Tibial artery (tissue), 4 donors: ENCODE measurements at regions not wholly inside any gene's neighbourhood (a gene's known extent, or its start where the extent isn't known, plus 50 kb on each side); places are given as distances from the start of the nearest gene placed in this dataset.
"Not testable (repeated sequence)": the region's sequence is repeated elsewhere in the genome, so short reads cannot be mapped to it uniquely, and the experiment has no call there.

Source experiments
- DNase-seq, 2 donors: peaks; one replicate each; pipeline ENCODE4 v3.0.0-alpha.2; 2019
- H3K27ac ChIP-seq, 2 donors: fragments of 200-600 bp; sonication (generic) in 1 of 2; 1 replicate in 1 of 2; 2 replicates in 1 of 2; pipeline ENCODE4 v1.5.1; 2018 to 2019; ENCODE audit warnings: mild to moderate bottlenecking in 1 of 2
- H3K27me3 ChIP-seq, 2 donors: fragments of 200-600 bp; sonication (generic) in 1 of 2; one replicate each; pipeline versions ENCODE4 v1.5.1 to v1.6.0; 2016 to 2019
- H3K36me3 ChIP-seq, 3 donors: fragments of 200-600 bp; sonication (generic) in 2 of 3; one replicate each; pipeline ENCODE4 v1.5.1; 2016 to 2019; ENCODE audit warnings: mild to moderate bottlenecking in 2 of 3
- H3K4me1 ChIP-seq, 4 donors: fragments of 200-600 bp; sonication (generic) in 2 of 4; 1 replicate in 3 of 4; 2 replicates in 1 of 4; pipeline ENCODE4 v1.5.1; 2016 to 2019
- H3K4me3 ChIP-seq, 2 donors: fragments of 200-600 bp; sonication (generic) in 1 of 2; 1 replicate in 1 of 2; 2 replicates in 1 of 2; pipeline ENCODE4 v1.5.1; 2018 to 2019; ENCODE audit warnings: mild to moderate bottlenecking in 2 of 2
- H3K9me3 ChIP-seq, 3 donors: fragments of 200-600 bp; sonication (generic) in 1 of 3; one replicate each; pipeline ENCODE4 v1.5.1; 2016 to 2019
- intact Hi-C: fragments of 100-400 bp; cut with DNase I; formaldehyde crosslinking; loops from one replicate; pipeline ENCODE4 v1.15.0; 2023; ENCODE audit warnings: low total_unique reads

DNA sequence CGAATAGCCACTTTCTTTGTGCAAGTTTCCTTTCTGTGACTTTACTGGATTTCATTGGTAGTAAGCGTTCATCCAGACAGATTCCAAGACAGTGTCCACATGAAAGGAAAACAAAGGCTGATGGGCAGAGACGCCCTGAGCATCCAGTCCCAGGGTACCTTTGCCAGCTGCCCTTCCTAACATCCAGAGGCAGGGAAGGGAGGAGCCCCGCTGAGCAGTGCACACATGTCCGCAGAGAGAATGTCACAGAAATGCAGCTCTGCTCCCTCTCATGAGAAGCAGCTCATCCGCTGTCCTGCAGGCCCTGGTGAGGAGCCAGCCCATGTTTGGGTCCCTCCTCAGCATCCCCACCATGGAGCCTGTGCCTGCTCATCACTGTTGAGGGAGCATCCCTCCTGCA is 197.4 kb upstream of the POTEB2 start:
- H3K9me3 ChIP-seq, intact Hi-C loops, H3K4me1 ChIP-seq, H3K36me3 ChIP-seq, H3K27me3 ChIP-seq, DNase-seq, H3K4me3 ChIP-seq, H3K27ac ChIP-seq: not testable (repeated sequence)

DNA sequence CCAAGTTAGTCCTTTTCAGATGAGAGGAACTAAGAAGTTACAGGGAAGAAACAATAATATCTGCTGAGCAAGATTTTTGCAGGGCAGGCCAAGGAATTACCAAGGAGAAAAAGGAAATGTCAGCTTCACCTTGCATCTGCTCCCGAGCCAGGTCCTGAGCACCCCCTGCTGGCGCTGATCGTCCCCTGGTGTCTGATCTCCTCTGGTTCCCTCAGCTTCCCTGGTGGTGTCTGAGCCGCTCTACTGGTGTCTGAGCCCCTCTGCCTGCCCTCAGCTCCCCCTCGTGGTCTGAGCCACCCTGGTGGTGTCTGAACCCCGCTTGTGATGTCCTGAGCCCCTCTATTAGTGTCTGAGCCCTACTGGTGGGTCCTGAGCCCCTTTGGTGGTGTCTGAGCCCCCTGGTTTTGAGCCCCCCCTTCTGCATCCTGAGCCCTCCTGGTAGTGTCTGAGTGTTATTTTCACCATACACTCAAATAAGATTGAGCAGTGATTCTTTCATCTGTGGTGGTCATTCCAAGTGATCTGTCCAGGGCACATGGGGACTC is 196.6 kb upstream of the POTEB2 start:
- H3K4me3 ChIP-seq, H3K36me3 ChIP-seq, DNase-seq, H3K9me3 ChIP-seq, intact Hi-C loops, H3K27me3 ChIP-seq, H3K27ac ChIP-seq, H3K4me1 ChIP-seq: not testable (repeated sequence)

DNA sequence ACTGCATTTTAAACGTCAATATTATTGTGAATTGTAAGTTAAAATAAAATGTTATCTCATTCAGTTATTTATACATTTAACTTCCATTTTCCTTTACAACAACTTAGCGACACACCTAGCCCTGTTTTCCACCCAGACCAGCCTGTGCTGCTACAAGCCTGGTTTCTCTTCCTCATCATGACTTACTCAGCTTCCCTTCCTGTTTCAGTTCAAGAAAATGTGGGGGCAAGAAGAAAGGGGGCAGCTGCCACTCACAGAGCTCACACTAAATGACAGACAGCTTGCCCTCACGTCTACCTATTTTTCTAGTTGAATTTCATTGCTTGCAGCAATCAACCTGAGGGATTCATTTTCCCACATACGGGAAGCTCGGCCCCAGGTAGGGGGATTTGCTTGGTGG is 185.8 kb upstream of the POTEB2 start:
- H3K27me3 ChIP-seq, H3K27ac ChIP-seq, H3K4me1 ChIP-seq, H3K9me3 ChIP-seq, H3K36me3 ChIP-seq, DNase-seq, H3K4me3 ChIP-seq, intact Hi-C loops: not testable (repeated sequence)

DNA sequence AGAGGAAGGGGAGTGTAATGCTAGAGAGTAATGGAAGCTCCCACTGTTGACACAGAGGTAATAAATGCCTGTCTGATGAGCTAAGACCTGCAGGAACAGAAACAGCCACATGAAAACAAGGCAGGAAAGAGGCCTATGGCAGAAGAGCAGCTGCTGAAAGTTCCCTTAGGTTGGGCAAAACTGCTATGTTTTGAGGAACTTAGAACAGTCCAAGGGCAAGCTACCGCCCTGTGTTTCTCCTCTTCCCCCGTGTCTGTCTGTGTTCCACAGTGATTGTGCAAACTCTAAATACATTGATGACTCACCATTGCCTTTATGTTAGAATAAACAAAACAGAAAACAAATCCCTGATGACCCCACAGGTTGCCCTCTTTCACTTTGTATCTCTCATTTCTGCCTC is 165.6 kb upstream of the POTEB2 start:
- H3K4me3 ChIP-seq, intact Hi-C loops, H3K27ac ChIP-seq, DNase-seq, H3K9me3 ChIP-seq, H3K27me3 ChIP-seq, H3K36me3 ChIP-seq, H3K4me1 ChIP-seq: not testable (repeated sequence)

DNA sequence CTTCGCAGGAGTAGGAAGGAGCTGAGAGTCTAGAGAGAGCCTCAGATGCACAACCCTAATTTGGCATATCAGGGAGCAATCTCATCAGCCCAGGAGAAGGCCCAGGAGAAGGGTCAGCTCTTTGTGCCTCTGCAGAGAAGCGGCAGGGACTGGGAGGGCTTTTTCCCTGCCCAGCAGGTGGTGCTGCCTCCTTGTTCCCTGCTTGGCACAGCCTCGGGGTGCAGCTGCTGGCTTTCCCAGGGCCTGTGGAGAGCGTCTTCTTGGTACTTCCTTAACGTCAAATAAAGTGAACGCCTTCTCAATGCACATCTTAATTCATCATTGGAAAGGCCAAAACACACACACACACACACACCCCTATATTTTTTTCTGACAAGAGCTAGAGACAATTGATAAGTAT is 162.9 kb upstream of the POTEB2 start:
- H3K36me3 ChIP-seq, intact Hi-C loops, H3K27me3 ChIP-seq, H3K27ac ChIP-seq, H3K4me1 ChIP-seq, H3K4me3 ChIP-seq, DNase-seq, H3K9me3 ChIP-seq: not testable (repeated sequence)

DNA sequence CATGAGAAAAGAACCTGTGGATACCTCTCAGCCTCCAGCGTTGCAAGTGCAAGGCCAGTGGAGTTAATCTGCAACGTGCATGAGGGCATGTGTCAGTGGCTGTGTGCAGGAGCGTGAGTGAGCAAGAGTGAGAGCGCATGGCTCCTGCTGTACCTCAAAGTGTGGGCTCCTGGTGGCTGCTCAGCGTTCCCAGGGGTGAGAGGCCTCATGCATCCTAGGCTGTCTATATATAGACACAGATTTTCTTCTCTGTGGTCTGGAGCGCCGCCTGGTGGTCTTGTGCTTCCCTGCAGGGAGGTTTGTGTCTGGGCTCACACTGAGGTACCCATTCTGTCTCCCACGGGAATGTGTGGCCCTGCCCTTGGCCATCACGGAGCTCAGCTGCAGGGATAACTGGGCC is 161.8 kb upstream of the POTEB2 start:
- H3K27me3 ChIP-seq, intact Hi-C loops, DNase-seq, H3K9me3 ChIP-seq, H3K27ac ChIP-seq, H3K4me3 ChIP-seq, H3K36me3 ChIP-seq, H3K4me1 ChIP-seq: not testable (repeated sequence)

DNA sequence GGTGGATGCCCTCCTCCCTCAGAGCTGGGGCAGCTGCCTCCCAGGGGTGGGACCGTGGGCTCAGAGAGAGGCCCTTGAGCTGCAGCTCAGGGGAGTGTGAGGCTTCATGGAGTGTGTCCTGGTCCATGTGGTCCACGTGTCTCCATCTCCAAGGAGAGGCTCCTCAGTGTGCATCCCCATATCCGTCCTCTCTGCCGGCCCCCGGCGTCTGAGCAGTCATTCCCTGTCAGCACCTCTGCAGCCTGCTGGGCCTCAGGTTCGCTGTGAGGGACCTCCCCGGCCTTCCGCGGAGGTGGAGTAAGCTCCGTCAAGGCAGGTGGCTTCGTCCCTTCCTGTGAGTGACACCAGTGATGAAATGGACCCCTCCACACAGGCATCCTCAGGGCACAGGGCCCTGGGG is 160.7 kb upstream of the POTEB2 start:
- H3K27ac ChIP-seq, H3K4me3 ChIP-seq, H3K27me3 ChIP-seq, H3K36me3 ChIP-seq, intact Hi-C loops, DNase-seq, H3K4me1 ChIP-seq, H3K9me3 ChIP-seq: not testable (repeated sequence)

DNA sequence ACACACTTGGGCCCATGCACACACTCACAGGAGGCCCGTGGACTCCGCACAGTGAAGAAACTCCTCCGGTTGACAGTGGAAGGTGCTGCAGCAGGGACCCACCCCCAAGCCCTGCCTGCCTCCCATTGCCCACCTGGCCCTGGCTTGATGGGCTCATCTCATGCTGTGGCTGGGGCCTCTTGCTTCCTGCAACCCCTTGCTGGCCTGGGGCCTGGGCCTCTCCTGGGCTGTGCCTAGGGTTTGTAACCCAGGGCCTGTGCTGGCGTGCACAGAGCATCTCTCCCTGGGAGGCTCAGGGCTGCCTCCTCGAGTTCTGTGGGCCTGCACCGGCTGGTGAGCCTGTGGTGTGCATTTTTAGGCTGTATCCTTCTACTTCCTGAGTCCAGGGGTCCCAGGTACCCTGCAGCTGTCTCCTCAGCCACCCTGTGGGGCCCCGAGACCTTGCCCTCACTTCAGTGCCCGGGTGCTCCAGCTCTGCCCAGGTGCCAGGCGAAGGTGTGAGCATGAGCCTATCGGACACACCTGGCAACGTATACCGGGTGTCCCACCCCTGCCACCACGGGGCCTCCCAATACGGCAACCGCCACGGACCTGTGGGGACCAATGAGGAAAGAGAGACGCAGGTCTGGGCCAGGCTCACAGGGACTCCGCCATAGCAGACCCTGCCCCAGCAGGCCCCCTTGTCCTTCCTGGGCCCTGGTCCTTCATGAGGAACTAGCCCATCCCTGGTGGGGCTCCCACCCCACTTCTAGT is 158.3 kb upstream of the POTEB2 start:
- H3K36me3 ChIP-seq, H3K9me3 ChIP-seq, H3K4me1 ChIP-seq, H3K27ac ChIP-seq, intact Hi-C loops, DNase-seq, H3K4me3 ChIP-seq, H3K27me3 ChIP-seq: not testable (repeated sequence)

DNA sequence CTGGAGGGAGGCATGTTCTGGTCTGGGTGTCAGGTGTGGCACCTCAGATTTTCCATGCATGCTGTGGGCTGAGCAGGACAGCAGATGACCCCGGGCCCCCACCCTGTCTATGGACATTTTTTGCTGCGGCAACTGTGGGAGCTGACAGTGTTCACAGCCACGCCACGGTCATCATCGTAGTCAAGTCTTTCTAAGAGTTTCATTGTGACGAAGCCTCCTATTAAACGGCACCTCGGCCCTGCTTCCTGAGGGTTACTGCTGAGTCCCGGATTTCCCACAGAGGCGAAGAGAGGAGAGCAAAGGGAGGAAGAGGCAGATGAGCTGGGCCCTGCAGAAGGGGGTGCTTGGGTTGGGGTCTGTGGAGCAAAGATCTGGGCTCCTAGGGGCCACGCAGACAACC is 152.1 kb upstream of the POTEB2 start:
- DNase-seq, H3K4me1 ChIP-seq, H3K4me3 ChIP-seq, H3K9me3 ChIP-seq, H3K27ac ChIP-seq, H3K27me3 ChIP-seq, H3K36me3 ChIP-seq, intact Hi-C loops: not testable (repeated sequence)

DNA sequence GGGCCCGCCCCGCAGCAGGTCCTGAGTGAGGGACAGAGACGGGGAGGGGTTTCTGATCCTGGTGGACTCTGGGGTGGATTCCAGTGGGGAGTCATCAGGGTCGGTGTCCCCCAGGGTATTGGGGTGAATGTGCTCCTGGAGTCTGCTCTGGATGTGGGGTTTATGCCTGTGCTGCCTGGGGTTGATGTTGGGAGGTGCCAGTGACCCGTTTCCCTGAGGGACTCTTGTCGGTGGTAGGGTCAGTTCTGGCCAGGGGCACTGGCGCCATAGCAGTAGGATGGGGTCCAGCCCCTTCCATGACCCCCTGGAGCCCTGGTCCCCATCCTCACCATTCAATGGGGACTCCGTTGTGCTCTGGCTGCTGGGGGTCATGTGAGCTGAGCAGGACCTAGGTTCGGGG is 151.2 kb upstream of the POTEB2 start:
- H3K9me3 ChIP-seq, DNase-seq, H3K27me3 ChIP-seq, H3K4me1 ChIP-seq, intact Hi-C loops, H3K36me3 ChIP-seq, H3K27ac ChIP-seq, H3K4me3 ChIP-seq: not testable (repeated sequence)

DNA sequence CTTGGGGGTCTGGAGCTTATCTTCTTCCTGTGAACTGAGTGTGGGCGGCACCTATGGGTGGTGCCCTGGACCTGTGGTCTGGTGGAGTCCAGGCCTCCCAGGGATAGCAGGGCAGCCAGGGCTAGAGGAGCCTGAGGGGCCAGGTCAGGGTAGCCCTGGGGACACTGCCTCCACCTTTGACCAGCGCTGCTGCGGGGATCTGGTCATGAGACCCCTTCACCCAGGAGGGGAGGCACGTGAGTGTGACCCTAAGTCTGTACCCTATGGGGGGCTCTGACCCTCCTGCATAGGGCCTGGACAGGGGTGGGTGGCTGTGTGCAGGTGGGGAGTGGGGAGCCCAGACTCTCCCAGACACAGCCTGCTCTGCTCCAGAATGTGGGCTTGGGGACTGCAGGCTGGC is 150.5 kb upstream of the POTEB2 start:
- DNase-seq, H3K27ac ChIP-seq, H3K9me3 ChIP-seq, H3K36me3 ChIP-seq, intact Hi-C loops, H3K4me3 ChIP-seq, H3K4me1 ChIP-seq, H3K27me3 ChIP-seq: not testable (repeated sequence)

DNA sequence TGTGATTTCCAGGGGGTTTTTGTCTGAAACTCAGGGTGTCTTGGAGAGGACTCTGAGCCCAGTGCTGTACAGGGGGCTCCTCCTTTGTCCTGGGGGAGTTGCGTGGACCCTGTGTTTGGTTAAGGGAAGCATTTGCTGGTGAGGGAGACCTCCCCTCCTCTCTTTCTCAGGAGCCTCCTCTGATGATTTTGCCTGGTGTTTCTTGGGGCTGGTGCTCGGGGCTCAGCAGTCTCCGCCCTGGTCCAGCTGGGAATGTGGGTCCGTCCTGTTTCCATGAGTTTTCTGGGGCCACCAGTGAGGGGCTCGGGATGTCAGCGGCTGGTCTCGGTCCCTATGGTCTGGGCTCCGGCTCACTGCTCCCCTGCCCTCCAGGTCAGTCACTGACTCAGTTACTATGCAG is 149.1 kb upstream of the POTEB2 start:
- H3K4me3 ChIP-seq, H3K27me3 ChIP-seq, H3K4me1 ChIP-seq, DNase-seq, H3K27ac ChIP-seq, H3K9me3 ChIP-seq, intact Hi-C loops, H3K36me3 ChIP-seq: not testable (repeated sequence)

DNA sequence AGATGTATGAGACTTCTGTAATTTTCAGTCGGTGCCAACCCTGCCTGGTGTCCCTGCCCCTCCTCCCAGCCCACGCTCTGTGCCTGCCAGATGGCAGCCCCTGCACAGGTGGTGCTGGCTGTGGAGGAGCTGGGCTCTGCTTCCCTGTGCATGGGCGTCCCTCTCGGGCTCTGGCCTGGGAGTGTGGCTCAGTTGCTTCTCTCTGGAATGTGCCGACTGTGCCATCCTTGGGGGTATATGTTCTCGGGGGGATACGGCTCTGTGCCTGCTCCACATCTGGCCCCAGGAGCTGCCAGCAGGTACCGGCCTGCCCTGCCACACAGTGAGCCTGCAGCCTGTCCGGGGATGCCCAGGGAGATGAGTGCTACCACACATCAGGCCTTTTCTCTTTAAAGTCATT is 147.2 kb upstream of the POTEB2 start:
- intact Hi-C loops, H3K4me1 ChIP-seq, H3K9me3 ChIP-seq, DNase-seq, H3K36me3 ChIP-seq, H3K27ac ChIP-seq, H3K4me3 ChIP-seq, H3K27me3 ChIP-seq: not testable (repeated sequence)

DNA sequence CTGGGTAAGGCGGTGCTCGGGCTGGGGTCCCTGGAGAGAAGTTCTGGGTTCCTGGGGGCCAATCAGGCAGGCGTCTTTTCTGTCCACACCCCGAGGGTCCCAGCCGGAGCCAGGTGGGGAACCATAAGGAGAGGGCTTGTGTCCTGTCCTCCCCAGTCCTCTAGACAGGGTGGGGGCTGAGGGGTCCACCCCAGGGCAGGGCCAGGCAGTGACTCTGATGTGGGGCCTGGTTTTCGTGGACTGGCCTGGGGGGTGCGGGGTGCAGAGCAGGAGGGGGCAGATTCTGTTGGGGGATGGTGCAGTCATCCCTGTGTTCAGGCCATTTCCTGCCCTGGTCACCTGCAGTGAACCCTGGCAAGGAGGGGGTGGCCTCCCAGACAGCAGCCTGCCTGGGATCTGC is 143.5 kb upstream of the POTEB2 start:
- H3K27ac ChIP-seq, DNase-seq, H3K4me3 ChIP-seq, H3K36me3 ChIP-seq, H3K4me1 ChIP-seq, intact Hi-C loops, H3K9me3 ChIP-seq, H3K27me3 ChIP-seq: not testable (repeated sequence)

DNA sequence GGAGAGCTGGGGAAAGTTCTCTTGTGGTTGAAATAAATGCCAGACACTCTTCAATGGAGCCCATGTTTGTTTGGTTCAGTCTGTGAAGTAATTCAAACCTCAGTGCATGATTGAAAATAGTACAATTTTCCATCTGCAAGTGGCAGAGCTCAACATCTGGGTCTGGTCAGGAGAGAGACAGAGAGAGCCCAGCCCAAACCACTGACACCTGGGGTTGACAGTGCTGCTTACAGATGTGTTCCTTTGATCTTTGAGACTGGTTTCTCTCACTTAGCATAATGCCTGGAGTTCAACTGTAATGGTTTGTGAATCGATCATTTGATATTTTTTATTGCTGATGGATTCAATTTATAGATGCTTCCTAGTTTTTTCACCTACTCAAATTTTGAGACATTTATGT is 137.3 kb upstream of the POTEB2 start:
- intact Hi-C loops, H3K4me3 ChIP-seq, H3K4me1 ChIP-seq, H3K27ac ChIP-seq, DNase-seq, H3K36me3 ChIP-seq, H3K9me3 ChIP-seq, H3K27me3 ChIP-seq: not testable (repeated sequence)
